ENCODE measurements at regions not wholly inside any gene's neighbourhood (a gene's known extent, or its start where the extent isn't known, plus 50 kb on each side); places are given as distances from the start of the nearest gene placed in this dataset.

- TF ChIP-seq HOXA7 (CRISPR knock-in tag; IDR thresholded peaks at IDR 0.05; ENCODE audit: borderline replicate concordance) (no peak), CTCF (tag by site-specific recombination; IDR thresholded peaks at IDR 0.05) (no peak), ZNF239 (tag by site-specific recombination; IDR thresholded peaks at IDR 0.05) (no peak)
Measured at GRCh38 chr14:28461389-28461788, 305.2 kb upstream of the FOXG1 start.

All from HEK293 (cell line).